ENCODE measurements at regions not wholly inside any gene's neighbourhood (a gene's known extent, or its start where the extent isn't known, plus 50 kb on each side); places are given as distances from the start of the nearest gene placed in this dataset.
A peak's percentile ranks its signal among the peaks of the same experiment; 100 is the strongest.

DNA sequence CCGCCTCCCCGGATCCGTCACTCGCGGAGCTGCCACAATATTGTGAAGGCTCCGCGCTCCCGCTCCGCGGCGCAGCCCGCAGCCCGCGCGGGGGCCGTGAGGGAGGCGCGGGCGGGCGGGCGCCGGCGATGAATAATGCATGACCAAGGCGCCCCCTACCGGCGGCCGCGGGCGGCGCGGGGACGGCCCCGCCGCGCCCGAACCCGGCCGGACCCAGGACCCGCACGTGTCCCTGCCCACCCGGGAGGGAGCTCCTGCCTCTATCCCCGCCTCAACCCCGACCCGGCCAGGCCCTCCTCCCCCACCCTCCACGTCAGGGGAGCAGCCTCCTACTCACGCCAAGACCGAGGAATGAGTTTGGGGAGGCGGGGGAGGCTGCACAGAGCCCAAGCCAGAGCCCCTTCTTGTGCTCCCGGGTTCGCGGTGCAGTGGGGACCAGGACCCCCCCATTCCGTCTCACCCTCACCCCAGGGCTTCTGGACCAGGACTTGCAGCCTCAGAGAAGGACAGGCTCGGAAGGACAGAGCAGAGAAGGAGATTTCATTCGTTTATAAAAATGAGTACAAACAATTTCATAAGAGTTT lies 70.8 kb upstream of the CASZ1 start:
- peak overlapping the region; percentile 74 for H4K8ac ChIP-seq (ENCODE audit: extremely low read depth, insufficient read depth, low read length)
- H3K36me3 ChIP-seq (ENCODE audit: control insufficient read depth in 2 of 4, insufficient read depth in 4 of 4, low read length in 3 of 4), result no peaks in the 10 kb centered on the region
- 0 out of 2 replicates have a peak overlapping the region, but pooled peaks have one; percentile 68 for H2BK12ac ChIP-seq (ENCODE audit: low read depth, low read length)
- H3K4me2 ChIP-seq (ENCODE audit: insufficient read depth in 1 of 2, low read depth in 2 of 2, low read length in 2 of 2), result peak overlapping the region; percentile 63 to 82
- no peak overlapping the region for H2BK120ac ChIP-seq (replicated peaks; ENCODE audit: low read depth, low read length)
- peaks cover 1 to 29% (median 9%) of the 10 kb centered on the region in 4 experiments; a peak in 6 of 7 replicates for H3K27me3 ChIP-seq (replicated peaks in 1 of 4; ENCODE audit: control insufficient read depth in 3 of 4, extremely low read depth in 1 of 4, insufficient read depth in 3 of 4, low read length in 3 of 4)
- peaks cover 0 to 2% of the 10 kb centered on the region in 2 experiments for H4K20me1 ChIP-seq (replicated peaks in 1 of 2; ENCODE audit: control insufficient read depth in 1 of 2, insufficient read depth in 2 of 2, low read length in 2 of 2)
- no peak overlapping the region for H3K56ac ChIP-seq (replicated peaks; ENCODE audit: insufficient read length, low read depth, low read length)
- peak overlapping the region; percentile 13 to 60 (median 23); a peak in 5 of 8 replicates for H3K4me3 ChIP-seq (ENCODE audit: extremely low read depth in 1 of 4, insufficient read depth in 2 of 4, low read depth in 3 of 4, low read length in 4 of 4)
- peak overlapping the region; percentile 67 for H4K91ac ChIP-seq (replicated peaks; ENCODE audit: insufficient read length, low read length)
- no peak for FAIRE-seq
- H3K79me1 ChIP-seq (ENCODE audit: low read depth, low read length), result no peaks in the 10 kb centered on the region
- H3K23me2 ChIP-seq (ENCODE audit: low read depth, low read length), result peaks cover 8% of the 10 kb centered on the region; the same call in 1 of the 2 replicates
- peaks cover 2 to 14% (median 5%) of the 10 kb centered on the region in 4 experiments; a peak in 6 of 7 replicates for H3K4me1 ChIP-seq (replicated peaks in 1 of 4; ENCODE audit: control insufficient read depth in 3 of 4, insufficient read depth in 4 of 4, low read length in 3 of 4)
- POLR2A ChIA-PET (ENCODE audit: partially characterized antibody), result interaction anchor here (1.0 to 1.1 kb wide), 2 partner anchors 22 to 337 kb away, joined by 3 read pairs; no protein-coding TSS in a partner anchor
- H2BK5ac ChIP-seq (ENCODE audit: low read depth, low read length), result no peak overlapping the region
- H4K5ac ChIP-seq (ENCODE audit: insufficient read length, low read depth, low read length), result no peak overlapping the region
- H3K14ac ChIP-seq (ENCODE audit: insufficient read length), result no peak overlapping the region
- H3K9me3 ChIP-seq (ENCODE audit: insufficient read depth in 2 of 2, low read depth in 1 of 2, low read length in 1 of 2), result no peaks in the 10 kb centered on the region
- WGBS, 2 experiments (ENCODE audit: extremely low coverage in 1 of 2, insufficient coverage in 1 of 2, insufficient read length in 1 of 2, insufficient replicate concordance in 2 of 2, low coverage in 1 of 2, low lambda C conversion rate in 2 of 2, missing lambda C conversion rate in 1 of 2), result 25% methylated on average over 6 of the region's 54 CpGs; no CpG with 5 or more reads in 1 of the 2 experiments
- H3K4ac ChIP-seq (replicated peaks; ENCODE audit: insufficient read length, low read depth, low read length), result no peak overlapping the region
- H2BK20ac ChIP-seq (ENCODE audit: low read length), result peak overlapping the region; percentile 48; the same call in 1 of the 2 replicates
- no peak overlapping the region for H2AK5ac ChIP-seq (ENCODE audit: low read depth, low read length)
- H3K27ac ChIP-seq (ENCODE audit: low read depth, low read length), result no peak overlapping the region
- H3K23ac ChIP-seq (ENCODE audit: insufficient read length), result no peak overlapping the region
- peak overlapping the region; percentile 81; the same call in 1 of the 2 replicates for H2BK15ac ChIP-seq (ENCODE audit: low read length)
- H2AFZ ChIP-seq (ENCODE audit: low read length), result peak overlapping the region; percentile 34; the same call in 1 of the 2 replicates
- H3K79me2 ChIP-seq (ENCODE audit: control insufficient read depth in 1 of 2, insufficient read depth in 2 of 2, low read length in 2 of 2), result no peaks in the 10 kb centered on the region
- peak overlapping the region; percentile 78; the same call in 1 of the 2 replicates for H3K18ac ChIP-seq (ENCODE audit: extremely low read depth, low read length)
- CTCF ChIA-PET (ENCODE audit: partially characterized antibody), result interaction anchor here (0.6 to 6.8 kb wide), 24 partner anchors 10 to 359 kb away, joined by 3 to 49 read pairs (median 4); no protein-coding TSS in a partner anchor
- DNase-seq (ENCODE audit: low read depth in 1 of 2, low spot score in 2 of 2), result peak in 1 of 2 experiments; percentile 90
- H3K9ac ChIP-seq (replicated peaks in 1 of 4; ENCODE audit: extremely low read depth in 1 of 4, low read depth in 3 of 4, low read length in 3 of 4), result no peak overlapping the region
- TF ChIP-seq PHF8 (conservative IDR thresholded peaks at IDR 0.05; ENCODE audit: low read depth, low read length), result no peak
- TF ChIP-seq RAD21 (IDR thresholded peaks at IDR 0.05 in 1 of 2, conservative IDR thresholded peaks at IDR 0.05 in 1 of 2; ENCODE audit: low read depth in 2 of 2, low read length in 2 of 2), result peak; percentile 44 to 85
- TF ChIP-seq, protein P1, sequence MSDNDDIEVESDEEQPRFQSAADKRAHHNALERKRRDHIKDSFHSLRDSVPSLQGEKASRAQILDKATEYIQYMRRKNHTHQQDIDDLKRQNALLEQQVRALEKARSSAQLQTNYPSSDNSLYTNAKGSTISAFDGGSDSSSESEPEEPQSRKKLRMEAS (IDR thresholded peaks at IDR 0.05), result peak; percentile 50; the same call in 1 of the 2 replicates
- TF ChIP-seq BACH1 (IDR thresholded peaks at IDR 0.05; ENCODE audit: low read length), result peak; percentile 64
- TF ChIP-seq SP4 (IDR thresholded peaks at IDR 0.05; ENCODE audit: low read length), result no peak
- TF ChIP-seq TAF7 (optimal IDR thresholded peaks at IDR 0.05; ENCODE audit: borderline replicate concordance, low read depth, low read length), result no peak
- no peak for TF ChIP-seq CBX5 (IDR thresholded peaks at IDR 0.05; ENCODE audit: low read depth, low read length)
- TF ChIP-seq KDM4A (IDR thresholded peaks at IDR 0.05; ENCODE audit: low read depth, low read length, severe bottlenecking), result peak; percentile 32
- TF ChIP-seq CBX8 (IDR thresholded peaks at IDR 0.05; ENCODE audit: borderline replicate concordance, low read depth, low read length), result no peak
- 0 out of 4 replicates have a peak, but pooled peaks of 1 of the 2 experiments have one; percentile 25 for TF ChIP-seq SIN3A (conservative IDR thresholded peaks at IDR 0.05 in 1 of 2, IDR thresholded peaks at IDR 0.05 in 1 of 2; ENCODE audit: low read depth in 1 of 2, low read length in 2 of 2)

Data from H1 (cell line).